Sciatic nerve (tissue), 2 donors: ENCODE measurements at regions not wholly inside any gene's neighbourhood (a gene's known extent, or its start where the extent isn't known, plus 50 kb on each side); places are given as distances from the start of the nearest gene placed in this dataset.

ENCODE experiments used
- ATAC-seq: fragments of 200-7000 bp; cut with Tn5 transposase; one replicate; pipeline ENCODE4 v1.9.1; 2020; ENCODE audit warnings: mild to moderate bottlenecking, moderate library complexity
- DNase-seq: peaks from one replicate; pipeline ENCODE4 v3.0.0-alpha.2; 2020; ENCODE audit warnings: low spot score
- intact Hi-C: fragments of 100-400 bp; cut with DNase I; formaldehyde crosslinking; loops from one replicate; pipeline ENCODE4 v1.14.2; 2022
- donor health status: DM: no; HTN: no; CAD: no.
- donor health status: DM: no; HTN: no; CAD: no.

- ATAC-seq = peak; percentile 80
- intact Hi-C loops = no loop called here
Observed at GRCh38 chr2:6773007-6773693, 92.6 kb downstream of the CMPK2 start.

DNA sequence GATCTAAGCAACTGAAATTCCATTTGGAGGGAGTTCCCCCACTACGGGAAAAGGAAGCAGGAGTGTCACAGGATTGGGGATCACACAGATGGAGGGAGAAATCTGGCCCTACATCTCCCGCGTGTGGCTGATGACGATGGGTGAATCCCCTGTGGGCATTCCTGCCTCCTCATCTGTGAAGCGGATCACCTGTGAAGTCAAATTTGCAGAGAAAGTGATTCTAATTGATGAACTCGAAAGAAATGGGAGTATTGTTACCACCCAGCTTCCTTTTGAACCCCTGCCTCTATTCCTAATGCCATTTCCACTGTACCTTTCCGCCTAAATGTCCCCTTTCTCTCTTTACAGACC lies 92.0 kb downstream of the CMPK2 start:
- intact Hi-C loops = no loop called here
- DNase-seq = no peak

More at GRCh38 chr2:6773007-6773693, 92.6 kb downstream of the CMPK2 start:
- DNase-seq = peak; percentile 80

GRCh38 chr2:6776125-6776524 lies 89.6 kb downstream of the CMPK2 start:
- intact Hi-C loops = no loop called here
- ATAC-seq = no peak
- DNase-seq = no peak

More for the DNA sequence above, 92.0 kb downstream of the CMPK2 start:
- no peak for ATAC-seq

- no peak for DNase-seq
- no peak for ATAC-seq
- intact Hi-C loops = no loop called here
Observed at GRCh38 chr2:6777626-6778025, 88.1 kb downstream of the CMPK2 start.

DNA sequence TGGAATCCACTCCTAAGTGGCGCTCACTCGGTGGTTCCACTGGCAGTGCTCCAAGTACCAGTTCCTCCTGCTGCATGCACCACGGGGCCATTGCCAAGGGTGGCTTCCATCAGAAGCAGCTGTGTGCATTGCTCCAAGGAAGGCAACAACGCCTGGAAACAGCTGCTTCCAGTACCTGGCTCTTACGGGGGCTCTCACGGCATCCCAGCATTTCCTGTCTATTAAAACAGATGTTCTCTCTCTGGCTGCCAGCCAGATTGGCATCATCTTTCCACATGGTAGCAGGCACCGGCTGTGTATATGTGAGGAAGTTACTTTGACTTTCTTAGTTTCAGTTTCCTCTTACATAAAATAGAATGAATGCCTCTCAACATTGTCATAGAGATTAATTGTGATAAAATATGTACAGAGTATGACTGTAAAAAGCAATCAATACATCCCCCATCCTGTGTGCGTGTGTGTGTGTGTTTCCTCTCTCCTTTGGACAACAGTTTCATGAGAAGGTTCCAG lies 84.9 kb downstream of the CMPK2 start:
- DNase-seq (peak; percentile 66), ATAC-seq (peak; percentile 45)
- intact Hi-C loops = no loop called here

DNA sequence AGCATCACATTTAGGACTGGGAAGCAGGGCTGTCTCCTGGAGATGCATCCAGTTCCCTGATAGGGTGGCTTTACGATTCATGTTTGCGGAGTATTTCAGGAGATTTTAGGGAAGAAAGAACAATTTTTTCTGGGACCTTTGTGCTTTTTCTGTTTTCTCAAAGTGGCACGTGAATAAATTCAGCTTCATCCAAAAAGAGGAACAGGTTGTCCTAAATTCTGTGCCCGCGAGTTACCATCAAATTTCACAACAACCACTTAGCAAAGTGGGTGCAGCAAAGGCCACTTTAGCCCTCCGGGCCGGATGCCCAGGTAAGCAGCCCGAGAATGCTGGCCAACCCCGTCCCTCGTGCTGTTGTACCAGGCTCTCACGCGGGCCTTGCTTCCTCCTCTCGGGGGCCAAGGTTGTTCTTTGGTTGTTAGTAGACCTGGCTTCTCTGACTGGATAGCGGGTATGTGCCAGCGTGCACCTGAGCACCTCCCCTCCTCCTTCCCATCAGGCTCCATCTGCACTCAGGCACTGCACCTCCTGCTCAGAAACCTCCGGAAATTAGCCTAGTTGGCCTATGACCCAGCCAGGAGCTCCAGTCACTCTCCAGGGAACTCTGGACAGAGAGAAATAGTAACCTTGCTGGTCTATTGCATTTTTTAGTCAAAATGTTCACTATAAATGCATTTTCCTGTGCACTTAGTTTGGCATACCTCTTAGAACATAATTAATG lies 83.0 kb downstream of the CMPK2 start:
- ATAC-seq (no peak), DNase-seq (no peak)
- intact Hi-C loops = no loop called here

DNA sequence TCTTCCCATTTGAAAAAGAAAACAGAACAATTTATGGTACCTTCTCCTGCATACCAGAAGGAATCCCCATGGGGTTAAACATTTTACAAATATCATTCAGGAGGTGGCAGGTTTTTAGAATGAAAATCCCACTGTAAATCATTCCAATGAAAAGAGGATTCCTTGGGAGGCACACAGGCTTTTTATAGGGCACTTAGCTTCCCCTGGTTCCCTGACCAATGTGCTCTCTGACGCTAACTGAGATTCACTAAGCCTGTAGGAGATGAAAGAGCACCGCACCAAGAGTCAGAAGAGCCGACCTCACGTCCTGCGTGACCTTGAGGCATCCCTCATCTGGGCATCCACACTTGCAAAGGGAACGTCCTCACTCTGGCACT lies 82.5 kb downstream of the CMPK2 start:
- ATAC-seq (no peak), DNase-seq (no peak)
- intact Hi-C loops = no loop called here

GRCh38 chr2:6784291-6784690 lies 81.4 kb downstream of the CMPK2 start:
- intact Hi-C loops = no loop called here
- ATAC-seq = no peak

GRCh38 chr2:6785493-6785892 lies 80.2 kb downstream of the CMPK2 start:
- ATAC-seq = no peak
- intact Hi-C loops = no loop called here
- DNase-seq = no peak

More at GRCh38 chr2:6784291-6784690, 81.4 kb downstream of the CMPK2 start:
- DNase-seq = no peak

DNA sequence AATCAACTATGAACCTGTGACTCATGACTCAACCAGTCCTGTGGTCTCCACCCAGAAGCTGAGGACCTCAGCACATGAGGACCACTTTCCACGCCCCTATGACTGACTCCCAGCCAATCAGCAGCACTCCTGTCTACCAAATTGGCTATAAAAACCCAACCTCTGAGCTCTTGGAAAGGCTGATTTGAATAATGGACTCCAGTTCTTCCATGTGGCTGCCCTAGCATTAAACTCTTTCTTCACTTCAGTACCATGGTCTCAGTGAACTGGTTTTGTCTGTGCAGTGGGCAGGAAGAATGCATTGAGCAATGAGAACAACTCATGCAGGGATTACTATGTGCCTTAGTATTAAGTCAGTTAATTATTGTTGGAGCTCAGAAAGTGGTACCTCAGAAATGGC lies 78.3 kb downstream of the CMPK2 start:
- ATAC-seq = no peak
- no peak for DNase-seq
- intact Hi-C loops = no loop called here

GRCh38 chr2:6788614-6789013 lies 77.1 kb downstream of the CMPK2 start:
- intact Hi-C loops = no loop called here
- no peak for ATAC-seq

DNA sequence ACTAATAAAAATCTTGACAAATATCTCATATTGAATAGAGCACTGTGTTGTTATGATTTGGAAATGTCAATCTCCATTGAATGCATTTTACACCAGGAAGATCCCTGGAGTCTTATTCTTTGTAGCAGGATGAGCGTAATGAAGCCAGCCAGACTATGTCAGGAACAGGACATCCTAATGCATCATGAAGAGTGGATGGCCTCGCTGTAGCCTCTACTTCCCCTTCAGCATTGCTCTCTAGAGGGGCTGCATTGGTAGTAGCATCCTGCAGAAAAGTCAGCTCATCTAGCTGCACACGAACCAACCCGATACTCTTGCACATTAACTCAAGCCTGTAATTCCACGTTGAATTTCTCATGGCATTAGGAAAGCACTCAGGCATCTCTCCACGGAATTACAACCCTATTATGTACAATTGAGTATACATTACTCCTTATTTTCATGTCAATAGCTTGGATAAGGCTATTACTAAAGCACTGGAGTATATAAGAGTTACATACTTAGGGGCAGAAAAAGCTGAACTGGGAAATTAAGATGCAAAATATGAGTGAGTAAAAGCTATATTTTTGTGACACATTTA lies 76.1 kb downstream of the CMPK2 start:
- intact Hi-C loops = no loop called here
- ATAC-seq = no peak
- no peak for DNase-seq

More at GRCh38 chr2:6788614-6789013, 77.1 kb downstream of the CMPK2 start:
- DNase-seq = no peak

DNA sequence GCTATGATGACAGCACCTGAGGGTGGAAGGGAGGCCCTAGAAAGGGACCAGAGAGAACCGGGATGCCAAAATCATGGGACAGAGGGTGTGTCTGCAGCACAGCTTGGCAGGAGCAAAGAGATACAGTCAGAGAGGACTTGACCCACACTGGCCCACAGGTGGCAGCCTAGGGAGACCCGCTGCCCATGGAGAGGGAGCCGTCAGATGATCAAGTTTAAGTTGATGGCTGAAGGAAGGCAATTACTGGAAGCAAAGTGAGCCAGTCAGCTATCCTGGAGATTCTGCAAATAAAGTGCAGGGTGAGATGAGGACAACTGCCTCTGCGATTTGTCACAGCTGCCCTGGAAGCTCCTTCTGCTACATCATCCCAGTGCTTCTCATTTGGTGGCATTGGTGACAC lies 74.0 kb downstream of the CMPK2 start:
- DNase-seq (no peak), ATAC-seq (no peak)
- intact Hi-C loops = no loop called here

- no peak for ATAC-seq
- DNase-seq = no peak
- intact Hi-C loops = no loop called here
Observed at GRCh38 chr2:6792883-6793282, 72.8 kb downstream of the CMPK2 start.

DNA sequence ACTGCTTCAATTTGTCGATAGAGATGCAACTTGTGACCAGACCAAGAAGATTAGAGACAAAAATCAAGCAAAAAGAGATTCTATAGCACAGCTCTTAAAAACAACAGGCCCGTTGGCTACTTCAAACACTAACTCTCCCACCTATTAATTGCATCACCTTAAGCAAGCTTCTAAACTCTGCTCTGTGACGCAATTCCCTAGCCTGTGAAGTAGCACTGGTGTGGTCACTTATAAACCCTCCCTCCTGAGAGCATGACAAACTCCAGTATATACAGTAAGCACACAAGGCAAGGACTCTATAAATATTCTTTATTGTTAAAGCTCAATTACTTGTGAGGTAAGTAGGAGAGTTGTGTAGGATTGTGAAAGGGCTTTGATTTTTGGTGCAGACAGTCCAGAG lies 72.3 kb downstream of the CMPK2 start:
- DNase-seq = no peak
- ATAC-seq = no peak
- intact Hi-C loops = no loop called here

- intact Hi-C loops = no loop called here
- DNase-seq = no peak
- ATAC-seq = no peak
Observed at GRCh38 chr2:6793913-6794312, 71.8 kb downstream of the CMPK2 start.

DNA sequence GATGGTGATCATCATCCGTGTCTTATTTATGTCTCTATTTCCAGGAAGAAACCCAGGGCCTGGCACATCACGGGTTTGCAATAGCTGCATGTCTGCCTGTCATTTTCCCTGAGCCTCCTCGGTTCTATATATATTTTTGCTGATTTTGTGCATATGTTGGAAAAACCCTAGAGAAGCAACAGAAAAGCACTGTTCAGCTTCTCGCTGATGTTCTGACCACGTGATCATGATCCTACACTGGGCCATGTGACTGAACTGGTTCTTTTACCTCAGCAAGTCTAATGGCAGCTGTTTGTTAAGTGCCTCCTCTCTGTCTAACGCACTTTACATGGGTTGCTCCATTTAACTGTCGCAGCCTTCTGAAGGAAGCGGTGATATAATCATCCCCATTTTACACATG lies 71.3 kb downstream of the CMPK2 start:
- intact Hi-C loops = no loop called here
- ATAC-seq = no peak
- no peak for DNase-seq
